HepG2 (cell line): ENCODE measurements at regions not wholly inside any gene's neighbourhood (a gene's known extent, or its start where the extent isn't known, plus 50 kb on each side); places are given as distances from the start of the nearest gene placed in this dataset.

Experiments
- ATAC-seq: fragments of 200-7000 bp; cut with Tn5 transposase; 3 replicates; pipeline ENCODE4 v1.9.1; 2020; ENCODE audit warnings: mild to moderate bottlenecking, moderate library complexity
- BruUV-seq: library from RNA; stranded (reverse); fragments of 400-500 nt; replicated peaks from 2 replicates; lab custom pipeline; 2021; lab: Mats Ljungman, UMichigan
- CTCF ChIA-PET: fragments of 300-600 bp; formaldehyde crosslinking; extraction: SDS; loops from one replicate; lab custom pipeline; 2021; ENCODE audit warnings: low total read pairs, inconsistent platforms, low intra/inter-chr PET ratio; lab: Yijun Ruan, JAX
- POLR2A ChIA-PET: fragments of 350-600 bp; sonication (Branson Sonifier 250); formaldehyde crosslinking; loops from one replicate; lab custom pipeline; 2020; ENCODE audit warnings: antibody characterized with exemption, inconsistent platforms; lab: Yijun Ruan, JAX
- DNase-seq: peaks from one replicate; pipeline ENCODE4 v3.0.0-alpha.2; 2015; ENCODE audit warnings: low spot score
- FAIRE-seq: peaks from 3 replicates; lab custom pipeline; 2011; peaks lifted over from hg19 to GRCh38; lab: Jason Lieb, UNC
- H2AFZ ChIP-seq: one replicate; pipeline ENCODE4 v1.6.1; 2011; ENCODE audit warnings: low read length, inconsistent platforms
- H3K27ac ChIP-seq: fragments of 300-600 bp; 3 replicates; pipeline ENCODE4 v1.8.0; 2011; ENCODE audit warnings: mixed run types, mild to moderate bottlenecking, mixed read lengths, low read length, inconsistent platforms; ENCODE audit not compliant: insufficient read depth; ENCODE audit errors: extremely low read length
- H3K27me3 ChIP-seq, 2 experiments: fragments of 200-600 bp in 1 of 2; 2 replicates in 1 of 2; 3 replicates in 1 of 2; pipeline versions ENCODE4 v1.6.0 to v1.8.0; 2011; ENCODE audit warnings: low read length in 2 of 2, mild to moderate bottlenecking in 2 of 2, moderate library complexity in 2 of 2, inconsistent platforms in 1 of 2; ENCODE audit not compliant: insufficient read depth in 2 of 2, control insufficient read depth in 1 of 2
- H3K36me3 ChIP-seq, 2 experiments: fragments of 200-600 bp in 1 of 2; replicated peaks in 1 of 2; 2 replicates in 1 of 2; 3 replicates in 1 of 2; pipeline versions ENCODE4 v1.5.1 to v1.8.0; 2011; ENCODE audit warnings: low read length in 2 of 2, inconsistent platforms in 1 of 2; ENCODE audit not compliant: insufficient read depth in 2 of 2, control insufficient read depth in 1 of 2
- H3K4me1 ChIP-seq: 2 replicates; pipeline ENCODE4 v1.5.1; 2012; ENCODE audit warnings: low read length, inconsistent platforms; ENCODE audit not compliant: insufficient read depth
- H3K4me2 ChIP-seq: 2 replicates; pipeline ENCODE4 v1.6.0; 2011; ENCODE audit warnings: low read depth, low read length, inconsistent platforms
- H3K4me3 ChIP-seq, 3 experiments: fragments of 200-600 bp in 1 of 3; sonication (generic), shearing (Covaris generic) in 1 of 3; replicated peaks in 1 of 3; 2 replicates each; pipeline ENCODE4 v1.5.1; 2011 to 2016; ENCODE audit warnings: low read length in 3 of 3, inconsistent platforms in 2 of 3, low read depth in 2 of 3, mild to moderate bottlenecking in 2 of 3, control low read depth in 1 of 3, mixed read lengths in 1 of 3; ENCODE audit not compliant: insufficient read depth in 1 of 3
- H3K79me2 ChIP-seq: one replicate; pipeline ENCODE4 v1.6.1; 2011; ENCODE audit warnings: low read length, inconsistent platforms; ENCODE audit not compliant: insufficient read depth
- H3K9ac ChIP-seq: 2 replicates; pipeline ENCODE4 v1.6.0; 2011; ENCODE audit warnings: mild to moderate bottlenecking, low read depth, low read length, inconsistent platforms; ENCODE audit not compliant: insufficient read depth
- H3K9me3 ChIP-seq: 2 replicates; pipeline ENCODE4 v1.5.1; 2012; ENCODE audit warnings: mild to moderate bottlenecking, low read length
- H4K20me1 ChIP-seq: 2 replicates; pipeline ENCODE4 v1.6.0; 2011; ENCODE audit warnings: inconsistent platforms, mild to moderate bottlenecking, low read length, moderate library complexity; ENCODE audit not compliant: insufficient read depth
- ATM ChIP-seq: fragments of 450-650 bp; IDR thresholded peaks from 2 replicates; pipeline ENCODE4 v1.7.1; 2017; ENCODE audit warnings: mild to moderate bottlenecking, borderline replicate concordance
- CC2D1A ChIP-seq: sonication (generic); formaldehyde crosslinking; IDR thresholded peaks from 2 replicates; pipeline ENCODE4 v1.8.1; 2023; ENCODE audit warnings: mild to moderate bottlenecking, missing genetic modification reagents
- DMAP1 ChIP-seq: IDR thresholded peaks from 2 replicates; pipeline ENCODE4 v1.6.1; 2016
- FLYWCH1 ChIP-seq: sonication (generic); formaldehyde crosslinking; IDR thresholded peaks from 2 replicates; pipeline ENCODE4 v1.8.1; 2023; ENCODE audit warnings: mild to moderate bottlenecking, missing genetic modification reagents
- HNRNPUL1 ChIP-seq: fragments of 200-400 bp; formaldehyde crosslinking; IDR thresholded peaks from 2 replicates; pipeline ENCODE4 v1.6.1; 2017; ENCODE audit warnings: low read depth, mild to moderate bottlenecking, low read length, moderate library complexity
- NR2F2 ChIP-seq: IDR thresholded peaks from 2 replicates; pipeline ENCODE4 v1.6.1; 2012; ENCODE audit warnings: low read depth, inconsistent platforms, borderline replicate concordance
- PHF21A ChIP-seq: sonication (generic); formaldehyde crosslinking; IDR thresholded peaks from 2 replicates; pipeline ENCODE4 v1.5.0; 2020; ENCODE audit warnings: mild to moderate bottlenecking, missing genetic modification reagents
- SP5 ChIP-seq: IDR thresholded peaks from 2 replicates; pipeline ENCODE4 v1.6.1; 2016; ENCODE audit warnings: low read depth, borderline replicate concordance
- WGBS: methylation state at CpG from one replicate; pipeline ENCODE4 v1.1.6; 2017; ENCODE audit warnings: low lambda C conversion rate; 5-methylcytosine and 5-hydroxymethylcytosine counted together
- in situ Hi-C: cut with HindIII; loops from 2 replicates; pipeline ENCODE4 v1.10.0; 2017; ENCODE audit warnings: low pct_unique_long_range_greater_than_20kb; ENCODE audit not compliant: extremely low pct_ligation_motif_present
- intact Hi-C: fragments of 100-400 bp; cut with micrococcal nuclease; formaldehyde crosslinking; loops from one replicate; pipeline ENCODE4 v1.10.0; 2022; ENCODE audit not compliant: unreplicated experiment
- TF ChIP-seq, protein P1 (sequence below): sonication (generic); formaldehyde crosslinking; IDR thresholded peaks from 2 replicates; pipeline ENCODE4 v1.4.0; 2020; ENCODE audit warnings: low read depth, missing genetic modification reagents

DNA sequence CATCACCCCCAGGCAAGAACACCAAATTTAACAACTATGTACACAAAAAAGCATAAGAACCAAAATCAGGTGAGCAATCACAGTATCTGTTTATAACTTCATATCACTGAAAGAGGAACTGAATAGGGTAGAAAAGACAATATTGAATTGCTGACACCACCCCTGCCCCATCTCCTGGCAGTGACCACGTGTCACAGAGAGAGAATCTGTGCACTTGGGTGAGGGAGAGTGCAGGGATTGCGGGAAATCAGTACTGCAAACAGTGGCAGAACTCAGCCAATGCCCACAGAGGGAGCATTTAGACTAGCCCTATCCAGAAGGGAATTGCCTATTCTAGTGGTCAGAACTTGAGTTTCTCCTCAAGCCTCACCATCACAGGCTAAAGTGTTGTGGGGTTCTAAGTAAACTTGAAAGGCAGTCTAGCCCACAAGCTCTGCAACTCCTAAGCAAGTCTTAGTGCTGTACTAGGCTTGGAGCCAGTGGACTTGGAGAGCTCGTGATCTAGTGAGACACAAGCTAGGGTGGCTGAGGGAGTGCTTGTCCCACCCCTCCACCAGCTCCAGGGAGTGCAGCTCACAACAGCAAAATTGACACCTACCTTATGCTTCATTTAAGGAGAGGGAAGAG is 82.8 kb upstream of the PTH start:
- Histone ChIP-seq H3K4me3 (no peak overlapping the region), H3K79me2 (no peaks in the 10 kb centered on the region), H3K4me1 (no peaks in the 10 kb centered on the region), H2AFZ (no peak overlapping the region), H3K4me2 (no peak overlapping the region), H3K27me3 (no peaks in the 10 kb centered on the region), H4K20me1 (no peaks in the 10 kb centered on the region), H3K36me3 (no peaks in the 10 kb centered on the region), H3K9ac (no peak overlapping the region), H3K9me3 (0 out of 2 replicates have a peak, but pooled peaks cover 15% of the 10 kb centered on the region), H3K27ac (no peak overlapping the region)
- ChIA-PET CTCF (no interaction called here), POLR2A (no interaction called here)
- FAIRE-seq (no peak), DNase-seq (no peak), ATAC-seq (no peak)
- 6% methylated on average over 3 of the region's 3 CpGs for WGBS
- intact Hi-C loops (no loop called here), in situ Hi-C loops (no loop called here)
- BruUV-seq, result no TSS peak
- no peak for TF ChIP-seq CC2D1A
- TF ChIP-seq ATM, result no peak
- no peak for TF ChIP-seq FLYWCH1 (CRISPR knock-in tag)
- TF ChIP-seq SP5 (CRISPR knock-in tag), result no peak
- no peak for TF ChIP-seq PHF21A (CRISPR knock-in tag)
- TF ChIP-seq, protein P1, sequence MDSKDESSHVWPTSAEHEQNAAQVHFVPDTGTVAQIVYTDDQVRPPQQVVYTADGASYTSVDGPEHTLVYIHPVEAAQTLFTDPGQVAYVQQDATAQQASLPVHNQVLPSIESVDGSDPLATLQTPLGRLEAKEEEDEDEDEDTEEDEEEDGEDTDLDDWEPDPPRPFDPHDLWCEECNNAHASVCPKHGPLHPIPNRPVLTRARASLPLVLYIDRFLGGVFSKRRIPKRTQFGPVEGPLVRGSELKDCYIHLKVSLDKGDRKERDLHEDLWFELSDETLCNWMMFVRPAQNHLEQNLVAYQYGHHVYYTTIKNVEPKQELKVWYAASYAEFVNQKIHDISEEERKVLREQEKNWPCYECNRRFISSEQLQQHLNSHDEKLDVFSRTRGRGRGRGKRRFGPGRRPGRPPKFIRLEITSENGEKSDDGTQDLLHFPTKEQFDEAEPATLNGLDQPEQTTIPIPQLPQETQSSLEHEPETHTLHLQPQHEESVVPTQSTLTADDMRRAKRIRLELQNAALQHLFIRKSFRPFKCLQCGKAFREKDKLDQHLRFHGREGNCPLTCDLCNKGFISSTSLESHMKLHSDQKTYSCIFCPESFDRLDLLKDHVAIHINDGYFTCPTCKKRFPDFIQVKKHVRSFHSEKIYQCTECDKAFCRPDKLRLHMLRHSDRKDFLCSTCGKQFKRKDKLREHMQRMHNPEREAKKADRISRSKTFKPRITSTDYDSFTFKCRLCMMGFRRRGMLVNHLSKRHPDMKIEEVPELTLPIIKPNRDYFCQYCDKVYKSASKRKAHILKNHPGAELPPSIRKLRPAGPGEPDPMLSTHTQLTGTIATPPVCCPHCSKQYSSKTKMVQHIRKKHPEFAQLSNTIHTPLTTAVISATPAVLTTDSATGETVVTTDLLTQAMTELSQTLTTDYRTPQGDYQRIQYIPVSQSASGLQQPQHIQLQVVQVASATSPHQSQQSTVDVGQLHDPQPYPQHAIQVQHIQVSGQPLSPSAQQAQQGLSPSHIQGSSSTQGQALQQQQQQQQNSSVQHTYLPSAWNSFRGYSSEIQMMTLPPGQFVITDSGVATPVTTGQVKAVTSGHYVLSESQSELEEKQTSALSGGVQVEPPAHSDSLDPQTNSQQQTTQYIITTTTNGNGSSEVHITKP (CRISPR knock-in tag), result no peak
- TF ChIP-seq HNRNPUL1, result no peak
- TF ChIP-seq DMAP1 (CRISPR knock-in tag), result no peak
- TF ChIP-seq NR2F2, result no peak
